ENCODE measurements at regions not wholly inside any gene's neighbourhood (a gene's known extent, or its start where the extent isn't known, plus 50 kb on each side); places are given as distances from the start of the nearest gene placed in this dataset.

DNA sequence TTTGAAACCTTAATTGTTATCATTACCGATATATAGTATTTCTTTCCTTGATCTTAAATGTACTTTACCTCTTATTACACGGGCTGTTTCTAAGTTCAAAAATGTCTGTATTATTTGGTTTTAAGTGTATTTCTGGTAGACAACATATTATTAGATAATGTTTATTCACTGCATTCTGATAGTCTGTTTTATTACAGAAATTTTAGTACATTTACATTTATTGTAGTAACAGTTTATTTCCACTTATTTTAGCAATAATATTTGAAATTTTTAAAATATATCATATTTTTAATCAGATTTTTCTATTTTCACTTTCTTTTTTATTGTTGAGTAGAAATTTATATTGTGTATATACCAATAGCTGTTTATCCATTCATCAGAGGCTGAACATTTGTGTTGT is 1195.2 kb downstream of the TBC1D22A start:
- H3K79me2 ChIP-seq (replicated peaks; ENCODE audit: insufficient read depth): no peaks in the 10 kb centered on the region
- Mint-ChIP-seq H3K4me3 (no peak overlapping the region), H3K27ac (no peak overlapping the region), H3K36me3 (ENCODE audit: low read depth) (peaks cover 2% of the 10 kb centered on the region; the same call in 1 of the 3 replicates), H3K4me1 (no peaks in the 10 kb centered on the region), H3K9me3 (peaks cover 80% of the 10 kb centered on the region), H3K27me3 (ENCODE audit: insufficient read depth, low read depth, poor library complexity) (peaks cover 2% of the 10 kb centered on the region)
- no peaks in the 10 kb centered on the region for H3K9me2 ChIP-seq (ENCODE audit: insufficient read depth)
- DNase-seq (ENCODE audit: low spot score) (no peak), ATAC-seq (no peak)
- H2AFZ ChIP-seq: no peak overlapping the region
- no peak overlapping the region for H3K4me3 ChIP-seq
- H3F3A ChIP-seq (replicated peaks; ENCODE audit: low read depth): no peaks in the 10 kb centered on the region
- peaks cover 8% of the 10 kb centered on the region; the same call in 1 of the 2 replicates for H3K36me3 ChIP-seq (ENCODE audit: insufficient read depth)
- no peak overlapping the region for H3K27ac ChIP-seq (ENCODE audit: low read depth)
- no peaks in the 10 kb centered on the region for H4K20me1 ChIP-seq (replicated peaks; ENCODE audit: insufficient read depth)
- H3K4me2 ChIP-seq: no peak overlapping the region
- no peak for TF ChIP-seq ZNF331 (CRISPR knock-in tag; IDR thresholded peaks at IDR 0.05; ENCODE audit: low read depth)
- no peak for TF ChIP-seq STAT1 (IDR thresholded peaks at IDR 0.05; ENCODE audit: unreplicated experiment)
- TF ChIP-seq JUNB (IDR thresholded peaks at IDR 0.05; ENCODE audit: unreplicated experiment): no peak
- TF ChIP-seq, protein P1, sequence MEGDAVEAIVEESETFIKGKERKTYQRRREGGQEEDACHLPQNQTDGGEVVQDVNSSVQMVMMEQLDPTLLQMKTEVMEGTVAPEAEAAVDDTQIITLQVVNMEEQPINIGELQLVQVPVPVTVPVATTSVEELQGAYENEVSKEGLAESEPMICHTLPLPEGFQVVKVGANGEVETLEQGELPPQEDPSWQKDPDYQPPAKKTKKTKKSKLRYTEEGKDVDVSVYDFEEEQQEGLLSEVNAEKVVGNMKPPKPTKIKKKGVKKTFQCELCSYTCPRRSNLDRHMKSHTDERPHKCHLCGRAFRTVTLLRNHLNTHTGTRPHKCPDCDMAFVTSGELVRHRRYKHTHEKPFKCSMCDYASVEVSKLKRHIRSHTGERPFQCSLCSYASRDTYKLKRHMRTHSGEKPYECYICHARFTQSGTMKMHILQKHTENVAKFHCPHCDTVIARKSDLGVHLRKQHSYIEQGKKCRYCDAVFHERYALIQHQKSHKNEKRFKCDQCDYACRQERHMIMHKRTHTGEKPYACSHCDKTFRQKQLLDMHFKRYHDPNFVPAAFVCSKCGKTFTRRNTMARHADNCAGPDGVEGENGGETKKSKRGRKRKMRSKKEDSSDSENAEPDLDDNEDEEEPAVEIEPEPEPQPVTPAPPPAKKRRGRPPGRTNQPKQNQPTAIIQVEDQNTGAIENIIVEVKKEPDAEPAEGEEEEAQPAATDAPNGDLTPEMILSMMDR (conservative IDR thresholded peaks at IDR 0.05; ENCODE audit: low read depth in 2 of 2): no peak
- TF ChIP-seq NANOG (IDR thresholded peaks at IDR 0.05; ENCODE audit: borderline replicate concordance): no peak
- no peak for TF ChIP-seq POLR2AphosphoS5 (IDR thresholded peaks at IDR 0.05; ENCODE audit: low read depth)
- H3K27me3 ChIP-seq (ENCODE audit: insufficient read depth): no peaks in the 10 kb centered on the region
- no peaks in the 10 kb centered on the region for H3K4me1 ChIP-seq (ENCODE audit: insufficient read depth)

GRCh38 chr22:47954107-47954506 is 1191.7 kb downstream of the TBC1D22A start:
- Histone ChIP-seq H4K20me1 (replicated peaks; ENCODE audit: insufficient read depth) (no peaks in the 10 kb centered on the region), H3K4me3 (no peak overlapping the region), H2AFZ (no peak overlapping the region), H3K79me2 (replicated peaks; ENCODE audit: insufficient read depth) (no peaks in the 10 kb centered on the region), H3K27ac (ENCODE audit: low read depth) (no peak overlapping the region), H3K4me2 (no peak overlapping the region), H3F3A (replicated peaks; ENCODE audit: low read depth) (no peaks in the 10 kb centered on the region), H3K4me1 (ENCODE audit: insufficient read depth) (no peaks in the 10 kb centered on the region), H3K9me2 (ENCODE audit: insufficient read depth) (no peaks in the 10 kb centered on the region), H3K36me3 (ENCODE audit: insufficient read depth) (no peaks in the 10 kb centered on the region; the same call in 1 of the 2 replicates), H3K27me3 (ENCODE audit: insufficient read depth) (no peaks in the 10 kb centered on the region)
- no peak overlapping the region for H3K4me3 Mint-ChIP-seq
- H3K27ac Mint-ChIP-seq: no peak overlapping the region
- peaks cover 2% of the 10 kb centered on the region; the same call in 2 of the 3 replicates for H3K36me3 Mint-ChIP-seq (ENCODE audit: low read depth)
- ATAC-seq (no peak), DNase-seq (ENCODE audit: low spot score) (no peak)
- no peaks in the 10 kb centered on the region for H3K4me1 Mint-ChIP-seq
- H3K9me3 Mint-ChIP-seq: peaks cover 83% of the 10 kb centered on the region
- H3K27me3 Mint-ChIP-seq (ENCODE audit: insufficient read depth, low read depth, poor library complexity): peaks cover 2% of the 10 kb centered on the region
- TF ChIP-seq EZH2 (IDR thresholded peaks at IDR 0.05; ENCODE audit: low read depth, unreplicated experiment): no peak
- no peak for TF ChIP-seq JUNB (IDR thresholded peaks at IDR 0.05; ENCODE audit: unreplicated experiment)
- TF ChIP-seq, protein P2, sequence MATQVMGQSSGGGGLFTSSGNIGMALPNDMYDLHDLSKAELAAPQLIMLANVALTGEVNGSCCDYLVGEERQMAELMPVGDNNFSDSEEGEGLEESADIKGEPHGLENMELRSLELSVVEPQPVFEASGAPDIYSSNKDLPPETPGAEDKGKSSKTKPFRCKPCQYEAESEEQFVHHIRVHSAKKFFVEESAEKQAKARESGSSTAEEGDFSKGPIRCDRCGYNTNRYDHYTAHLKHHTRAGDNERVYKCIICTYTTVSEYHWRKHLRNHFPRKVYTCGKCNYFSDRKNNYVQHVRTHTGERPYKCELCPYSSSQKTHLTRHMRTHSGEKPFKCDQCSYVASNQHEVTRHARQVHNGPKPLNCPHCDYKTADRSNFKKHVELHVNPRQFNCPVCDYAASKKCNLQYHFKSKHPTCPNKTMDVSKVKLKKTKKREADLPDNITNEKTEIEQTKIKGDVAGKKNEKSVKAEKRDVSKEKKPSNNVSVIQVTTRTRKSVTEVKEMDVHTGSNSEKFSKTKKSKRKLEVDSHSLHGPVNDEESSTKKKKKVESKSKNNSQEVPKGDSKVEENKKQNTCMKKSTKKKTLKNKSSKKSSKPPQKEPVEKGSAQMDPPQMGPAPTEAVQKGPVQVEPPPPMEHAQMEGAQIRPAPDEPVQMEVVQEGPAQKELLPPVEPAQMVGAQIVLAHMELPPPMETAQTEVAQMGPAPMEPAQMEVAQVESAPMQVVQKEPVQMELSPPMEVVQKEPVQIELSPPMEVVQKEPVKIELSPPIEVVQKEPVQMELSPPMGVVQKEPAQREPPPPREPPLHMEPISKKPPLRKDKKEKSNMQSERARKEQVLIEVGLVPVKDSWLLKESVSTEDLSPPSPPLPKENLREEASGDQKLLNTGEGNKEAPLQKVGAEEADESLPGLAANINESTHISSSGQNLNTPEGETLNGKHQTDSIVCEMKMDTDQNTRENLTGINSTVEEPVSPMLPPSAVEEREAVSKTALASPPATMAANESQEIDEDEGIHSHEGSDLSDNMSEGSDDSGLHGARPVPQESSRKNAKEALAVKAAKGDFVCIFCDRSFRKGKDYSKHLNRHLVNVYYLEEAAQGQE (IDR thresholded peaks at IDR 0.05; ENCODE audit: unreplicated experiment): no peak
- no peak for TF ChIP-seq STAT1 (IDR thresholded peaks at IDR 0.05; ENCODE audit: unreplicated experiment)
- TF ChIP-seq, protein P1 (conservative IDR thresholded peaks at IDR 0.05; ENCODE audit: low read depth in 2 of 2): no peak
- TF ChIP-seq EZH2phosphoT487 (IDR thresholded peaks at IDR 0.05; ENCODE audit: unreplicated experiment): no peak
- TF ChIP-seq ETS1 (IDR thresholded peaks at IDR 0.05): no peak

Data from GM23338 (cell line).